ENCODE measurements at regions not wholly inside any gene's neighbourhood (a gene's known extent, or its start where the extent isn't known, plus 50 kb on each side); places are given as distances from the start of the nearest gene placed in this dataset.

- TF ChIP-seq POLR2A (IDR thresholded peaks at IDR 0.05) (no peak), CTCF (IDR thresholded peaks at IDR 0.05) (no peak)
Observed at GRCh38 chr10:3678629-3679227, 106.3 kb downstream of the KLF6 start.

Measured in right lobe of liver (tissue), 4 donors.